HG02571 (cell line): ENCODE measurements at regions not wholly inside any gene's neighbourhood (a gene's known extent, or its start where the extent isn't known, plus 50 kb on each side); places are given as distances from the start of the nearest gene placed in this dataset.
"Not testable (repeated sequence)": the region's sequence is repeated elsewhere in the genome, so short reads cannot be mapped to it uniquely, and the experiment has no call there.

Source experiments
- ATAC-seq: cut with Tn5 transposase; IDR thresholded peaks from one replicate; pipeline ENCODE4 v1.9.1; 2021; ENCODE audit warnings: mild to moderate bottlenecking, moderate library complexity; ENCODE audit not compliant: unreplicated experiment

DNA sequence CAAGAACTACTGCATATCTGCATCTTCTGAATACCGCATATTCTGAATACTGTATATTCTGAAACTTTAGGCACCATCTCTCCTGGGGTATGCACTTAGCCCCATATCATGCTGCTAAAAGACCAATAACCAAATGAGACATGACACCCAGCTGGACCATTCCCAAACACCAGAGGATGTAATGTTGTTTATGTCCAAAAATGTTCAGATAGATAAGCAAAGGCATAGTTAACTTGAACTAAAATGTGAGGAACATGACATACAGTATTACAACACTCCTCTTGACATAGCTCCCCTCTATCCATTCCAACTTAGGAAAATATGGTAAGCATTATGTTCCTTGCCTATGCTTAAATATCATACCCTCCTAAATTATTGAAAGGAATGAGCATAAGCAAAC is 127.3 kb downstream of the TENT5A start:
- ATAC-seq = no peak

DNA sequence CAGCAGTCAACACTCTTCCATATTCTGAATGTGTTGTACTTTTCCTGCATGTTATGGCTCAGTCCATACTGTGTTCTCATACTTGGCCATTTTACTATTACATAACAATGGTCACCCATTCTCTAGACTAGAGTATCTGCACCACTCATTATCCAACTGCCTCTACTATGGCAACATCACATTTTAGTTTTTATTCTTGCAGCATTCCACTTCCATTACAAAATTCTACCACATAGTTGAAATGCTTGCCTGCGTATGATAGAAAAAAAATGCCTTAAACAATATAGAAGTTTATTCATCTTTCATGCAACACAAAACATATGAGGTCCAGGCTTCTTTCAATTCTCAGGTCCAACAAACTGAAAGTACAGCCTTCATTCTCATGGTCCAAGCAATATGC is 128.0 kb downstream of the TENT5A start:
- ATAC-seq = no peak

DNA sequence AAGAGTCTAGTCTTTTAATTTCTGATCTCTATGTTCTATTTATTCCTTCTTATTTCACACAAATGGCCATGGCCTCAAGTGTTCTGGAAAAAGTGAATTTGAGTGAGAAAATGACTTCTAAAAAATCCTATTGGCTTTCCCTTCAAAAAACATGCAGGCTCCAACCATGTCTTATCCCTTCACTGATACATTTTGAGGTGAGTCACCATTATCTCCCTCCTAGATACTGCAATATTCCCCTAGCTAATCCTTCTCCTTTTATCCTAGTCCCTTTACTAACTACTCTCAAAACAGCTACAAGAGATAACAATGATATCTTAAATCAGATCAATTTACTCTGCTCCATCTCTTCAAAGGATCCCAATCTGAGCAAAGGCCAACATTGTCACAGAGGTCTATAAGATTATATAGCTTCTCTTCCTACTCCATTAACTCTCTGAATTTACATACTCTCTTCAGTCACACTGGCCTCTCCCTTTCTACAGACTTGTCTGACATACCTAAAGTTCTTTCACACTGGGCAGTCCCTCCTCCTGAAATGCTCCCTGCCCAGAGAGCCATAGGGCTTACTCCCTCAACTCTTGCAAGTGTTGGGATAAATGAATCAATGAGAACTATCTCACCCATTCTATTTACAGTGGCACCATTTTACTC is 129.2 kb downstream of the TENT5A start:
- no peak for ATAC-seq

DNA sequence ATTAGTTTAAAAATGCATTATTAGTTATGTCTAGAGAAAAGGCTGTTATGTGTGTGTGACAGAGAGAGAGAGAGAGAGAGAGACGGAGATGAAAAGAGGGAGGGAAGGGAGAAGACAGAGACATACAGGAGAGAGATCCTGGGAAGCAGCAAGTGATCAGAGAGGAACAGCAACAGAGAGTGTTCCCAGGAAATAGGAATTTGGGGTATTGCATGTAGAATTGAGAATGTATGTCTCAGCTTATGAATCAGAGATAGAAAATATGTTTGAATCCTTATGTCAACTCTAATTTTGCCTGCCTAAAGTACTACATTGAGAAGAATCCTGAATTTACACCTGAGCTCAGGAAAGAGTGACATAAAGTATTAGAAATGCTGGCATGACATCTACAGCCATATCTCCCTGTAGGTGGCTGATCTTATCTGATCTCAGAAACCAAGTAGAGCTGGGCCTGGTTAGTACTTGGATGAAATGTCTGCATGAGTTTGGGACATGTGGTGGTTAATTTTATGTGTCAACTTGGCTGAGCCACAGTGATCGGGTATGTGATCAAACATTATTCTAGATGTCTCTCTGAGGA is 130.6 kb downstream of the TENT5A start:
- ATAC-seq = no peak

DNA sequence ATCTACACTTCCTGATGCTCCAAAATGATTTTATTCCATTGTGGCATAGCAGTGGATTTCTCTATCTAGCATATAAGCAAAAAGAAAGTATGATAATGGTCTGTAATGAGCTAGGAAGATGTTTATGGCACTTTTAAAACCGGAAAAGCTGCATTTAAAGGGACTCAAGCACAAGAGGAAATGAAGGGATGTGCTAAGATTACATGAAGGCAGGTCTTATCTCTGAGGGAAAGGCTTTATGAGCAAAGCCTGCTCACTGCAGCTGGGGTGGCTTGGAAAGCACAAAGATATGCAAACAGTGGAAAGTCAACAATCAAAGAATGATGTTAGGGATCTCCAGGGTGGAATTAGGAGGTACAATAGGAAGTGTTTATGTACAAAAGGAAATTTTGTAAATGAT is 138.2 kb downstream of the TENT5A start:
- ATAC-seq = no peak

DNA sequence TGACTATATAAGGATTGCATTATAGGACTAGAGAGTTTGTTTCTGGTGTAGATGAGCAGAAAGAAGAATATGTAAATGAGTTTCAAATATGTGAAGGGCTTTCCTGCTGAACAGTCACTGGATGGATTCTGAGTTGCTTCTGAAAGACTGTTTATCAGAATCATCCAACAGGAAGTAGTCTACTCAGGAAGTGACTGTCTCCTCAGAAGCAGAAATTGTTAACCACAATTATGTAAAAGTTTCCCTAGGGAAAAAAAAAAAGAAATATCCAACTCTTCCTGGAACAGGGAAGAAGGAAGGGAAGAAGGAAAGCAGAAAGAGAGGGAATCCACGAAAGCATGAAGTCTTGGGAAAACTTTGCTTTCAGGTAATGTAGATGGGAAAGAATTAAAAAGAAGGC is 138.9 kb downstream of the TENT5A start:
- no peak for ATAC-seq

DNA sequence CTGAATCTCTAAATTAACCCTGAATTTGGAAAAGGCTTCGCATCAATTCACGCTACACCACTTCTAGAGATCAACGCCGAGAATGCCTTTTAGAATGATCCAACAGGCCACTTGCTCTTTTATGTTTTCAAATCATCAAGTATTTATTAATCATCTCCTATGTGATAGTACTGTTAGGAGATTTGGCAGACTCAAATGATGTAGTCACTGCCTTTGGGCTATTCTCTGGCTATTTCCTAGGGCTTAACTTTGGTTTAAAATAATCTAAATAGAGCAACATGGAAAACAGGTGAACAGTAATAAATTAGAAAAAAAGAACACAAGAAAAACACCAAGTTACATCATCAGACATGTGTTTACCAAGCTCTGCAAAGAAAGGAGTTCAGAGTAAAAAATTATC is 140.3 kb downstream of the TENT5A start:
- ATAC-seq = no peak

DNA sequence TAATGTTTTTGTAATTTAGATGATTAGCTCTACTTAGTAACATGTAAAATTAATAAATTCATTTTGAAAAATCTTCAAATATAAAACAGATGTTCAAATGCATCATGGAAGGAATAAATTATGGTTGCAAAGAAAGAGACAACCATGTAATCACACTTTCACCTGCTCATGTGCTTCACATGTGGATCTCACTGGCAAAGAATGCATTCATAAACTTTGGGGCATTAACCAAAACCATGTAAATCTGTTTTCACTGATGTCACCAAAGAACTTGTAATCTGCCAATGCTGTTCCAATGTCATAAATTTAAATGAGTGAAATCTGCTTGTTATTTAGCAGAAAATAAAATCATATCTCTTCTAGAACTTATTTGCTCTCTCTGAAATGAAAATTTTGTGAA is 142.7 kb downstream of the TENT5A start:
- ATAC-seq = no peak

DNA sequence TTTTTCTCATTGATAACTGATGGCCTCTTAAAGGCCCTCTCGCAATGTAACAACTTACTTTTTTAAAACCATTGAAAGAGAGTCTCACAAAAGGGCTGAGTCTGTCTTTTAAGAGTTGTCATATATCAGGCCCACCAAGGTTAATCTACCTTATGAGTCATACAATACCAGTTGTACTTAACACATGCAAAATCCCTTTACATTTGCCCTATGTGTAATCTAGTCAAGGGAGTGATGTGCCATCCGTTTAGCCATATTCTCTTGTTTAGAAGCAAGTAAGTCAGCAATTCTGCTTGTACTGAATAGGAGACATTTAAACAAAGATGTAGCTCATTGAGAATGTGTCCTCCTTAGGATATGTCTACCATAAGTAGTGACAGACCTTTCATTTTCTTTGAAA is 143.7 kb downstream of the TENT5A start:
- ATAC-seq = no peak

DNA sequence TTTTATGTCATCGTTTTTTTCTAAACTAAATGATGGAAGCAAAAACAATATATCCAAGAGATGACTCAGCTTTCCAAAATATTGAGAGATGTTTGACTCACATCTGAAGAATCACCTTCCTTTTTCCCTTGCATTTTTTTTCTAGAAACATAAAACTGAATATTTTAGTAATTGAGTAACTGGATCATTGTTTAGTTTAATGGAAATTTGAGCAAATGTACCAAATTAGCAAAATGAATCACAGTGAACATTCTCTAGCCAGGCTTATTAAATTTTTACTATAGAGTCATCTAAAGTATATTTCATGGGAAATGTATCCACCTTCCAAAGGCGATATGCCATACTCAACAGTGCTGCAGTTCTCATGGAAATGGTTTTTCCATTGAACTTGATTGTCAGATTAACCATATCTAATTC is 145.5 kb downstream of the TENT5A start:
- no peak for ATAC-seq

DNA sequence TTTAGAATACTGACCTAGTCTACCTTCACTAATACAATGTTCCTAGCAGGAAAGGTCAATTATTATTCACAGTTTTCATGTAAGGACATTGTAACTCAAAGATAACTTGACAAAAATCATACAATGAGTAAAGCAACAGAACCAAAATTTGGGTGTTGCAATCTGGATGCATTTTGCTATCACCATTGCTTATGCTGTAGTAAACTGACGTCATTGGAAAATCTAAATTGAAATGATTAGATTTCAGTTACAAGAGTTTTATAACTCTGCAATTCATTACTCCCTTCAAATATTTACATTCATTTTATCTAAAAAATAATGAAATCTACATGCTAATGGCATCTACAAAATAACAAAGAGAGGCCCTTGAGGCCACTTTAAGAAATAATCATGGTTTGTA is 147.0 kb downstream of the TENT5A start:
- ATAC-seq = no peak

DNA sequence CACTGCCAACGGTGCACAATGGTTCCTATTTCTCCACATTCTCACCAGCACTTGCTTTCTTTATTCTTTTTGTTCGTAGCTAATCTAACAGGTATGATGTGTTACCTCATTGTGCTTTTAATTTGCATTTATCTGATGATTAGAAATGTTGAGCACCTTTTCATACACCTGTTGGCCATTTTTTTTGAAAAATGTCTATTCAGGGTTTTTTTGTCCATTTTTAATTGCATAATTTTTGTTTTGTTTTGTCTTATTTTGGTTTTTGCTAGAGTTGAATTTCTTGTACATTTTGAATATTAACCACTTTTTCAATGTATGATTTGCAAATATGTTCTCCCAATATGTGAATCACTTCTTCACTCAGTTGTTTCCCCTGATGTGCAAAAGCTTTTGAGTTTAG is 150.6 kb downstream of the TENT5A start:
- no peak for ATAC-seq

DNA sequence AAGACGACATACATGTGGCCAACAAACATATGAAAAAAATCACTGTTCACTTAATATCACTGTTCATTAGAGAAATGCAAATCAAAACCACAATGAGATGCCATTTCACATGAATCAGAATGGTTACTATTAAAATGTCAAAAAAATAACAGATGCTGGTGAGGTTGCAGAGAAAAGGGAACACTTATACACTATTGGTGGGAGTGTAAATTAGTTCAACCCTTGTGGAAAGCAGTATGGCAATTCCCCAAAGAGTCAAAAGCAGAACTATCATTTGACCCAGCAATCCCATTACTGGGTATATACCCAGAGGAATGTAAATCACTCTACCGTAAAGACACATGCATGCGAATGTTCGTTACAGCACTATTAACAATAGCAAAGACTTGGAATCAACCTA is 152.0 kb downstream of the TENT5A start:
- ATAC-seq = not testable (repeated sequence)

DNA sequence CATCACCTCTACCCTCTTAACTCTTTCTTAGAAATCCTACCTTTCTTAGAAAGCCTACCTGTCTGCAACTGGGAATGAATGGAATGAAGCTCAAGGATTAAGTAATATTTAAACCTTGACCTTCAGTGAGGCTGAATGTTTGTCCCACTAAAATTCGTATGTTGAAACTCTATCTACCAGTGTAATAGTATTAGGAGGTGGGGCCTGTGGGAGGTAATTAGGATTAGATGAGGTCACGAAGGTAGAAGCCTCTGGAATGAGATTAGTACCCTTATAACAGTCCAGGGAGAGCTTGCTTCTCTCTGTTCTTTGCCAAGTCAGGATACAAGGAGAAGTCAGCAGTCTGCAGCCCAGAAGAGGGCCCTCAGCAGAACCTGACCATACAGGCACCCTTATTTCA is 158.0 kb downstream of the TENT5A start:
- ATAC-seq = no peak

DNA sequence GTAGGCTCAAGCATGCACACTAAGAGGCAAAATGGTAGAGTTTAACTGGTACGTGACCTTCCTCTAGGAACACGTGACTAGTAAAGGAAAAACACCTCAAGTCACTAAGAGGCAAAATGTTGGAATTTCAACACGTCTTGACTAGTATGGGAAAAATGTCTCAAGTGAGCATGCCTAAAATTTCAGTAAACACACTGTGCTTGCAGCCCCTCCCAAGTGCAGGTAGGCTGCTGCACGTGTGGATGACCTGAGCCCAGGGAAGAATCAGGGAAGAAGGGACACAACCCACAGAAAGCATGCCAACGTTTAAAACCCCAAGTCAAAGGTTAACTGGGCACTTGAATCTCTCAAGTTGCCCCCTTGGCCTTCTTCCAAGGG is 162.2 kb downstream of the TENT5A start:
- ATAC-seq = no peak

DNA sequence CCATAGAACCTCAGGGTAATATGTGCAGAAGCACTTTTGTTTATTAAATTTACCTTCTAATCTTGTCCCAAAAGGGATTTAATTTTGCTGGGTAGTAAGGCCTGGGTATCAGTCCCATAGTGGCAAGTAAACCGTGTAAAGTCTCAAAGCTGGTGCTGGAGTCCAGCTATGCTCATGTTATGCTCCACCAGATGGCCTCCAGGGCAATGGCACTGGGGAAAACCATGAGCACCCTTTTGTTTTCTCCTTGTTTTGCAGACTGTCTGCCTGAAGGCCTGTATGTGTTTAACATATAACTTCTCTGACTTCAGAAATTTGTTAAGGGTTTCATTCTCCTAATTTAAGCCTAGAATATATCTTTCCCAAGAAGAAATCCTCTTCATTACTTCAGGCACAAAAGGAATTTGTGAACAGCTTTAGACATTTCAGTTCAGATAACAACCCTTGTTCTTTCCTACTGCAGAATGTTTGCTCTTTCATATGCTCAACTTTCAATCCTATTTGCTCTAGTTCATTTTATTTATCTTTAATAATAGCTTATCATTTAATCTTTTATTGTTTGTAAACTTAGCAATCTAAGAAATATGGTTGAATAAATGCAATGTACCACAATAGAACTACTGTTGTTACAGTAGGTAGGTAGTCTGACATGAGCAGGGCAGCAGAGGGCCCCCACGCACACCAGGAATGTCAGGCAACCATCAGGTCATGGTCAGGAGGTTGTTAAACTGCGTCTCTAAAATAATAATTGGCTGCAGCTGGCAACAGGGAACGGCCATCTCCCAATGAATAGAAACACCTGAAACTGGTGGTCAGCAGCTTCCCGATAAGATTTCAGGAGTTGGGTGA is 162.8 kb downstream of the TENT5A start:
- ATAC-seq = no peak

DNA sequence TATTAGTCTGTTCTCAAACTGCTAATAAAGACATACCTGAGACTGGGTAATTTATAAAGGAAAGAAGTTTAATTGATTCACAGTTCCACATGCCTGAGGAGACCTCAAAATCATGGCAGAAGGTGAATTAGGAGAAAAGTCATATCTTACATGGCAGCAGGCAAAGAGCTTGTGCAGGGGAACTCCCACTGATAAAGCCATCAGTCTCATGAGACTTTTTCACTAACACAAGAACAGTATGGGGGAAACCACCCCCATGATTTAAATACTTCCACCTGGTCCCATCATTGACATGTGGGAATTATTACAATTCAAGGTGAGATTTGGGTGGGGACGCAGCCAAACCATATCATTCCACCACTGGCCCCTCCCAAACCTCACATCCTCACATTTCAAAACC is 166.8 kb downstream of the TENT5A start:
- not testable (repeated sequence) for ATAC-seq

DNA sequence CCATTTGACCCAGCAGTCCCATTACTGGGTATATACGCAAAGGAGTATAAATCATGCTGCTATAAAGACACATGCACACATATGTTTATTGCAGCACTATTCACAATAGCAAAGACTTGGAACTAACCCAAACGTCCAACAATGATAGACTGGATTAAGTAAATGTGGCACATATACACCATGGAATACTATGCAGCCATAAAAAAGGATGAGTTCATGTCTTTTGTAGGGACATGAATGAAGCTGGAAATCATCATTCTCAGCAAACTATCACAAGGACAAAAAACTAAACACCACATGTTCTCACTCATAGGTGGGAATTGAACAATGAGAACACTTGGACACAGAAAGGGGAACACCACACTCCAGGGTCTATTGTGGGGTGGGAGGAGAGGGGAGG is 168.3 kb downstream of the TENT5A start:
- ATAC-seq = not testable (repeated sequence)

DNA sequence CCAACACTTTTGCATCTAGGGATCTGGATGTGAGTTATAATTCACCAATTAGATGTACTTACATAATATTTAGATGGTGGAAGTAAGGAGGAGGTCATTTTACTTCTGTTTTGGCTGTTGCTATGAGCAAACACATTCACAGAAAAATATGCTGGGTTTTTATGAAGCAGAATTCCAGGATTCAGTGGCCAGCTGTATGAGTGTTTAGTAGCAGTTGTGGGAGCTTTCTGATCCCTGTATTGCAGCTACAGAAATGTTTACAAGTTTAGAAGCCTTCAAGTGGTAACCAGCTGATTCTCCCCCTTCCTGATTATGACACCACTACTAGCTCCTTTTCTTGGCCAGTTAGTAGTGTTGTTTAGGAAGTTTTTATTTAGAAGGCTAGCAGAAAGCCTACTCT is 177.0 kb downstream of the TENT5A start:
- ATAC-seq = no peak

DNA sequence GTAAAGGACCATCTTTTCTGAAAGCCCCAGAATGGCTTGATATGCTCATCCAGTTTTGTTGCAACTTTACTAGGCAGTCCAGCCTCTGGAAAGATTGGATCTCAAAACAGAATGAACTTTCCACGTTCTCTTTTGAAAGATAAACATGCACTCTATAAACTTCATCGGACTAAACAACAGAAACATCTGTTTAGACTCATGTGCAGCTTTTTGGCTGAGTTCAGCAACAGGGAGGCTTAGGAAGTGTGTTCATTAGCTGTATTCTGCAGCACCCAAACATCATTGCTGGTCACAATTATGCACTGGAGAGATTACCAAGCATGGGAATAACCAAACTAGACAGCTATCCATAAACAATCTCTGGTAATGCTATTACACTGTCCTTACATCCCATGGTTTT is 180.5 kb downstream of the TENT5A start:
- no peak for ATAC-seq

DNA sequence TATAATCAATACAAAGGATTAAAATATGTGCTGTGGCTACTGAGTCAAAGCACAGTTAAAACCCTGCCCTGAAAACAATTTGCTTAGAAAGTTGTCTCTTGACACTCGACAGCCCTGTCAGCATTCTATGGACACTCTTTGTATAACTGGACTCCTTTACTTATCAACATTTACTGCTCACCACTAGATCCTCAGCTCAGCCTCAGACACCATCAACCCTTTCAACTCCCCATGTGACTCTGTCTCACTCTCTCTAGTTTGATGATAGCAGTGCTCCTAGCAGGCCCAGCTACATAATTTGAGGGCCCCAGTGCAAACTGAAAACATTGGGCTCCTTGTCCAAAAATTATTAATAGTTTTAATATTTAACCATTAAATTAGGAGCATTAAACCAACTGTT is 181.8 kb downstream of the TENT5A start:
- no peak for ATAC-seq

DNA sequence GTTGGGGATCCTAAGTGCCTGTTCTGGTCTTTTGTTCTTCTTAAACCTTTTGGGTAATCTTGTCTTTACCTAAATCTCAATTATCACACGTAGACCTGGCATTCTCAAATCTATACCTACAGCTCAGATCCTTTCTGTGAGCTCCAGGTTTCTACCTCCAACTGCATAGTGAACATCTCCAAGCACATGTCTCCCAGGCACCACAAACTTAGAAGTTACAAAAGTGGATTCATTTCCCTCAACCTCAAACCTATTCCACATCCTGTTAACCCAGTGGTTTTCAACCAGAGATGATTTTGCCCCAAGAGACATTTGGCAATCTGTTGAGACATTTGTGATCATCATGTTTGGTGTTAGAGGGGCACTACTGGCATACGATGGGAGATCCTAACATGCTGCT is 183.5 kb downstream of the TENT5A start:
- no peak for ATAC-seq
